PFSK-1 (cell line): ENCODE measurements at regions not wholly inside any gene's neighbourhood (a gene's known extent, or its start where the extent isn't known, plus 50 kb on each side); places are given as distances from the start of the nearest gene placed in this dataset.

Source experiments
- FOXP2 ChIP-seq: optimal IDR thresholded peaks from 2 replicates; pipeline ENCODE3; 2011; ENCODE audit warnings: borderline replicate concordance, control low read depth, inconsistent platforms; ENCODE audit not compliant: insufficient read depth; ENCODE audit errors: extremely low read length, extremely low read depth
- POLR2AphosphoS5 ChIP-seq: IDR thresholded peaks from 2 replicates; pipeline ENCODE4 v1.6.1; 2012; ENCODE audit warnings: low read depth, mild to moderate bottlenecking, control low read depth, low read length, moderate library complexity
- SIN3A ChIP-seq: IDR thresholded peaks from 2 replicates; pipeline ENCODE4 v1.6.1; 2012; ENCODE audit warnings: mild to moderate bottlenecking, low read length, moderate library complexity, borderline replicate concordance; ENCODE audit not compliant: insufficient read depth
- TAF1 ChIP-seq: IDR thresholded peaks from 2 replicates; pipeline ENCODE4 v1.6.1; 2012; ENCODE audit warnings: low read length, control low read depth, borderline replicate concordance; ENCODE audit not compliant: insufficient read depth
- TF ChIP-seq, protein P1 (sequence below), 2 experiments: IDR thresholded peaks; 2 replicates each; pipeline versions ENCODE4 v1.6.1 to v1.8.0; 2011 to 2012; ENCODE audit warnings: low read depth in 2 of 2, low read length in 2 of 2, control low read depth in 1 of 2, inconsistent platforms in 1 of 2, mild to moderate bottlenecking in 1 of 2, moderate library complexity in 1 of 2; ENCODE audit not compliant: insufficient read depth in 1 of 2

DNA sequence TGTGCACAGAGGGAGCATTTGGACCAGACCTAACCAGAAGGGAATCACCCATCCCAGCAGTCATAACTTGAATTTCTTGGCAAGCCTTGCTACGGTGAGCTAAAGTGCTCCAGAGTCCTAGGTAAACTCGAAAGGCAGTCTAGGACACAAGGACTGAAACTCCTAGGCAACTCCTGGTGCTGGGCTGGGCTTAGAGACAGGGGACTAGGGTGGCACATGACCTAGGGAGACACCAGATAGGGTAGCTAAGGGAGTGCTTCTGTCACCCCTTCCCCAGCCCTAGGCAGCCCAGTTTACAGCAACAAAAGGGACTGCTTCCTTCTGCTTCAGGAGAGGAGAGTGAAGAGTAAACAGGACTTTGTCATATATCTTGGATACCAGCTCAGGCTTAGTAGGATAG lies 256.4 kb upstream of the ARHGEF26 start:
- TF ChIP-seq FOXP2 = no peak
- TF ChIP-seq POLR2AphosphoS5 = no peak
- TF ChIP-seq, protein P1, sequence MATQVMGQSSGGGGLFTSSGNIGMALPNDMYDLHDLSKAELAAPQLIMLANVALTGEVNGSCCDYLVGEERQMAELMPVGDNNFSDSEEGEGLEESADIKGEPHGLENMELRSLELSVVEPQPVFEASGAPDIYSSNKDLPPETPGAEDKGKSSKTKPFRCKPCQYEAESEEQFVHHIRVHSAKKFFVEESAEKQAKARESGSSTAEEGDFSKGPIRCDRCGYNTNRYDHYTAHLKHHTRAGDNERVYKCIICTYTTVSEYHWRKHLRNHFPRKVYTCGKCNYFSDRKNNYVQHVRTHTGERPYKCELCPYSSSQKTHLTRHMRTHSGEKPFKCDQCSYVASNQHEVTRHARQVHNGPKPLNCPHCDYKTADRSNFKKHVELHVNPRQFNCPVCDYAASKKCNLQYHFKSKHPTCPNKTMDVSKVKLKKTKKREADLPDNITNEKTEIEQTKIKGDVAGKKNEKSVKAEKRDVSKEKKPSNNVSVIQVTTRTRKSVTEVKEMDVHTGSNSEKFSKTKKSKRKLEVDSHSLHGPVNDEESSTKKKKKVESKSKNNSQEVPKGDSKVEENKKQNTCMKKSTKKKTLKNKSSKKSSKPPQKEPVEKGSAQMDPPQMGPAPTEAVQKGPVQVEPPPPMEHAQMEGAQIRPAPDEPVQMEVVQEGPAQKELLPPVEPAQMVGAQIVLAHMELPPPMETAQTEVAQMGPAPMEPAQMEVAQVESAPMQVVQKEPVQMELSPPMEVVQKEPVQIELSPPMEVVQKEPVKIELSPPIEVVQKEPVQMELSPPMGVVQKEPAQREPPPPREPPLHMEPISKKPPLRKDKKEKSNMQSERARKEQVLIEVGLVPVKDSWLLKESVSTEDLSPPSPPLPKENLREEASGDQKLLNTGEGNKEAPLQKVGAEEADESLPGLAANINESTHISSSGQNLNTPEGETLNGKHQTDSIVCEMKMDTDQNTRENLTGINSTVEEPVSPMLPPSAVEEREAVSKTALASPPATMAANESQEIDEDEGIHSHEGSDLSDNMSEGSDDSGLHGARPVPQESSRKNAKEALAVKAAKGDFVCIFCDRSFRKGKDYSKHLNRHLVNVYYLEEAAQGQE (IDR thresholded peaks at IDR 0.05; ENCODE audit: insufficient read depth in 1 of 2, low read depth in 2 of 2, low read length in 2 of 2) = no peak
- no peak for TF ChIP-seq SIN3A
- no peak for TF ChIP-seq TAF1

DNA sequence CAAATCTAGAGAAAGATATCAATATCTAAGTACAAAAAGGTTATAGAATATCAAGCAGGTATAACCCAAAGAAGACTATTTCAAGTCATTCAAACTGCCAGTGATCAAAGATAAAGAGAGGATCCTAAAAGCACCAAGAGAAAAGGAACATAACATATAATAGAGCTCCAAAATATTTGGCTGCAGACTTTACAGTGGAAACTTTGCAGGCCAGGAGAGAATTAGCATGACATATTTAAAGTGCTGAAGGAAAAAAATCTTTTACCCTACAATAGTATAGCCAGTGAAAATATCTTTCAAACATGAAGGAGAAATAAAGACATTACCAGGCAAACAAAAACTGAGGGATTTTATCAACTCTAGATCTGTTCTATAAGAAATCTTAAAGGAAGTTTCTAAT lies 254.3 kb upstream of the ARHGEF26 start:
- TF ChIP-seq POLR2AphosphoS5 (no peak), TAF1 (no peak), FOXP2 (no peak), SIN3A (no peak)
- TF ChIP-seq, protein P1 (IDR thresholded peaks at IDR 0.05; ENCODE audit: insufficient read depth in 1 of 2, low read depth in 2 of 2, low read length in 2 of 2) = no peak

DNA sequence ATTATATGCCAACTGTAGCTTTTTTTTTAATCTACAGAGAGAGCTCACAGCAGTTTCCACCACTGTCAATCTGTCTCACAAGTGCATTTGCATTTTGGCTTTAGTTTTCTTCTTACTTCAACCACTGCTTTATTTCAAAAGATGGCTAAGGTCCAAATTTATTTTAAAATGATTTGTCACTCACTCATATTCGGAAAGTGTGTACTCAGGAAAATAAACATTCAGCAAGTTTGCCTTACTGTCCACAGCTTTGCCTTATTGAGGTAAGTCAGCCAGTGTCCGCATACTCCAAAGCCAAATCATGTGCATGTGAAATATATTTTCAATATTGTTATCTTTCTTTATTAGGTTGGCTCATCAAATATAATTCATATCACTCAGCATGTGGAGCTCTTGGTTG lies 240.7 kb upstream of the ARHGEF26 start:
- TF ChIP-seq FOXP2 = no peak
- TF ChIP-seq POLR2AphosphoS5 = no peak
- no peak for TF ChIP-seq SIN3A
- TF ChIP-seq TAF1 = no peak

DNA sequence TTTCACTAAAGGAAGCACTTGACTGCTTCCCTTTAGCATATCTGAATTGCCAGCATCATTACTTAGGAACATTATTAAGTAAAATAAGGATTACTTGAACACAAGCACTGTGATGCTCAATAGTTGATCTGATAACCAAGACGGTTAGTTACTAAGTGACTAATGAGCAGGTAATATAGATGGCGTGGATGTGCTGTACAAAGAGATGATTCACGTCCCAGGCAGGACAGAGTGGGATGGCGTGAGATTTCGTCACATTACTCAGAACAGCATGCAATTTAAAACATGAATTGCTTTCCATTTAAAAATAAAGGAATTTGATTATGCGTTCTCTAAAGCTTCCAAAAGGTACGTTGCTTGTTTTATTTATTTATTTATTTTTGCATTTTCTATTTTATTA lies 240.0 kb upstream of the ARHGEF26 start:
- TF ChIP-seq TAF1 = no peak
- no peak for TF ChIP-seq FOXP2
- no peak for TF ChIP-seq POLR2AphosphoS5
- TF ChIP-seq, protein P1 (IDR thresholded peaks at IDR 0.05; ENCODE audit: insufficient read depth in 1 of 2, low read depth in 2 of 2, low read length in 2 of 2) = no peak
- no peak for TF ChIP-seq SIN3A

DNA sequence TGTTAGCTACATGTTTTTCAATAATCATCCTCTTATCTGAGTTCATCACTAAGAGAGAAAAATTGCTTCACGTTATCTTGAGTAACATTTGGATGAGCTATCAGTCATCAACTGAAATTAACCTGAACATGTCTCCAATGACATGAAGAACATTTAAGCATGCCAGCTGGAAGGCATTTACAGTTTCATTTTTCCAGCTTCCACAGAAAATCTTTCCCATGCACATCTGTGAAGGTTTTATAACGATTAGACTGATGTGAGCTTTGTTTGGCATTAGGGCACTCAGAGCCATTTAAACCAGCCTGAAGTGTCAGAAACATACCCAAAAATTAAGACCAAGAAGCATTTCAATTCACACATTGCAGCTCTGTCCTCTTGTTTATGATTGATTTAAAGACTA lies 235.8 kb upstream of the ARHGEF26 start:
- TF ChIP-seq SIN3A (no peak), TAF1 (no peak), POLR2AphosphoS5 (no peak), FOXP2 (no peak)
- TF ChIP-seq, protein P1 (IDR thresholded peaks at IDR 0.05; ENCODE audit: insufficient read depth in 1 of 2, low read depth in 2 of 2, low read length in 2 of 2) = no peak
